Upper lobe of left lung (tissue), 6 donors: ENCODE measurements at regions not wholly inside any gene's neighbourhood (a gene's known extent, or its start where the extent isn't known, plus 50 kb on each side); places are given as distances from the start of the nearest gene placed in this dataset.

ENCODE experiments used
- ATAC-seq, 2 donors: fragments of 200-7000 bp; cut with Tn5 transposase; one replicate each; pipeline ENCODE4 v1.9.1; 2022; ENCODE audit warnings: mild to moderate bottlenecking in 2 of 2, moderate library complexity in 2 of 2; ENCODE audit not compliant: low FRiP score in 2 of 2
- DNase-seq, 2 donors: peaks; one replicate each; pipeline ENCODE4 v3.0.0-alpha.2; 2019 to 2020
- H3K27ac ChIP-seq, 4 donors: fragments of 200-600 bp; sonication (generic); one replicate each; pipeline ENCODE4 v1.5.1; 2016 to 2019
- H3K27me3 ChIP-seq, 4 donors: fragments of 200-600 bp; sonication (generic); one replicate each; pipeline ENCODE4 v1.5.1; 2017 to 2019
- H3K36me3 ChIP-seq, 4 donors: fragments of 200-600 bp; sonication (generic); one replicate each; pipeline ENCODE4 v1.5.1; 2016 to 2019
- H3K4me1 ChIP-seq, 4 donors: fragments of 200-600 bp; sonication (generic); one replicate each; pipeline ENCODE4 v1.5.1; 2018 to 2019
- H3K4me3 ChIP-seq, 4 donors: fragments of 200-600 bp; sonication (generic); one replicate each; pipeline ENCODE4 v1.5.1; 2017 to 2019; ENCODE audit warnings: mild to moderate bottlenecking in 2 of 4, moderate library complexity in 1 of 4
- H3K9me3 ChIP-seq, 4 donors: fragments of 200-600 bp; sonication (generic); one replicate each; pipeline ENCODE4 v1.5.1; 2018 to 2019
- CTCF ChIP-seq, 6 experiments: fragments of 450-650 bp in 4 of 6; fragments of 200-600 bp in 2 of 6; sonication (generic) in 2 of 6; IDR thresholded peaks; one replicate each; pipeline ENCODE4 v1.5.1; 2016 to 2019; ENCODE audit warnings: antibody characterized with exemption in 6 of 6
- EP300 ChIP-seq, 4 donors: sonication (generic); formaldehyde crosslinking; IDR thresholded peaks; one replicate each; pipeline ENCODE4 v1.5.1; 2017; ENCODE audit warnings: antibody characterized with exemption in 4 of 4, control low read depth in 2 of 4
- POLR2A ChIP-seq, 4 donors: fragments of 450-650 bp; IDR thresholded peaks; one replicate each; pipeline ENCODE4 v1.5.1; 2016 to 2017; ENCODE audit warnings: antibody characterized with exemption in 4 of 4, mild to moderate bottlenecking in 2 of 4
- POLR2AphosphoS5 ChIP-seq, 2 donors: sonication (generic); formaldehyde crosslinking; IDR thresholded peaks; one replicate each; pipeline ENCODE4 v1.5.1; 2017; ENCODE audit warnings: antibody characterized with exemption in 2 of 2
- WGBS, 2 donors: methylation state at CpG; one replicate each; pipeline ENCODE4 v1.1.5; 2017 to 2018; 5-methylcytosine and 5-hydroxymethylcytosine counted together
- donor health status: DM: no; HTN: no; CAD: no; lungs with moderate emphysema.
- donor health status: DM: no; HTN: yes; CAD: no; lungs with severe emphysema.

DNA sequence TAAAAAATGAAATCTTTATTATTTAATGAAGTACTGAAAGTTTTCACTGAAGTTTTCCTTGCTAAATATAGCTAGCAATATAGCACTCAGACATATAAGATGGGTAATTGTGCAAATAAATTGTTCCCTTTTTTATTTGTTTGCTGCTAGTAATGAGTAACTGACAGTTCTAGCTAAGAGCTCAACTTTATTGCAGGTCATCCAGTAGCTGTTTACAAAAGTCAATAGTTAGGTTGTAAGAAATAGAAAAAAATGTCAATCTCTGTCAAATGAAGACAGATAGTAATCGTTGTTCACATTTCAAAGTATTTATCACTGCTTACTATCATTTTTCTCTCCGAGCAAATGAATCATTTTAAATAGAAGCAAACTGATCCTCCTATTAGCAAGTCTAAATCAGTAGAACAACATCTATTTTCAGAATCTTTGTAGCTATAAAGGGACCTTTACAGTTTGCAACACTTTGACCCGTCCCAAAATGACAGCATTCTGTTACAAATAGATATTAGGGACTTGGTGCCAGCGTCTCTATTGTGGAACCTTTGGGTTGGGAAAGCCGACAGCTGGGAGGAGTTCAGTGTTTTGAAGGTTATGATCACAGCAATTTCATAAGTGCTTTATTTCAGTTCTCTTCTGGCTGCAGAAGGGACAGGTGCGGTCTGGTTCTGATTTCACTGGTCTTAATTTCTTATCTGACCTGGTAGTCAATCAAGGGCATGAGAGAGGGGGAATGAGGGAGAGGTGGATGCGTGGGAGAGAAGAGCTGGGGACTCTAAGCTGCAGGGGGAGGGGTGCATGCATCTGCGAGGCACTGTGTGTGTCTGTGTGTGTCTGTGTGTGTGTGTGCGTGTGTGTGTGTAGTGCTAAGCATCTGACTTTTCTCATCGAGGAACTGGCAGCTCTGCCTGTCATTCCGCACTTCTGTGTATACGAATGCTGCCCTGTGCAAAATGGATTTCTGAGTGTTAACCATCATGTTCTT, 227.9 kb upstream of the PITX2 start:
- Histone ChIP-seq H3K4me1 (no peaks in the 10 kb centered on the region), H3K4me3 (no peak overlapping the region), H3K27me3 (no peaks in the 10 kb centered on the region), H3K27ac (no peak overlapping the region), H3K9me3 (no peaks in the 10 kb centered on the region), H3K36me3 (no peaks in the 10 kb centered on the region)
- TF ChIP-seq POLR2A (IDR thresholded peaks at IDR 0.05) (no peak), CTCF (IDR thresholded peaks at IDR 0.05) (no peak), POLR2AphosphoS5 (IDR thresholded peaks at IDR 0.05) (no peak), EP300 (IDR thresholded peaks at IDR 0.05) (no peak)
- no peak for ATAC-seq
- WGBS, 2 donors = 41 to 42% methylated on average over 12 of the region's 12 CpGs
- DNase-seq = no peak

GRCh38 chr4:110851989-110852388, 229.1 kb upstream of the PITX2 start:
- Histone ChIP-seq H3K9me3 (no peaks in the 10 kb centered on the region), H3K4me3 (no peak overlapping the region), H3K27me3 (no peaks in the 10 kb centered on the region), H3K36me3 (no peaks in the 10 kb centered on the region), H3K4me1 (no peaks in the 10 kb centered on the region), H3K27ac (no peak overlapping the region)
- WGBS, 2 donors = 90 to 95% methylated on average over 2 of the region's 2 CpGs
- DNase-seq (no peak), ATAC-seq (no peak)
- TF ChIP-seq POLR2AphosphoS5 (IDR thresholded peaks at IDR 0.05) (no peak), CTCF (IDR thresholded peaks at IDR 0.05) (no peak), EP300 (IDR thresholded peaks at IDR 0.05) (no peak), POLR2A (IDR thresholded peaks at IDR 0.05) (no peak)

- Histone ChIP-seq H3K36me3 (no peaks in the 10 kb centered on the region), H3K4me3 (no peak overlapping the region), H3K9me3 (no peaks in the 10 kb centered on the region), H3K27me3 (no peaks in the 10 kb centered on the region), H3K27ac (no peak overlapping the region), H3K4me1 (no peaks in the 10 kb centered on the region)
- 91 to 95% methylated on average over 3 of the region's 3 CpGs for WGBS, 2 donors
- DNase-seq = no peak
- TF ChIP-seq POLR2AphosphoS5 (IDR thresholded peaks at IDR 0.05) (no peak), EP300 (IDR thresholded peaks at IDR 0.05) (no peak), POLR2A (IDR thresholded peaks at IDR 0.05) (no peak), CTCF (IDR thresholded peaks at IDR 0.05) (no peak)
- ATAC-seq = no peak
Observed at GRCh38 chr4:110852793-110853192, 229.9 kb upstream of the PITX2 start.

GRCh38 chr4:110853242-110853641, 230.4 kb upstream of the PITX2 start:
- Histone ChIP-seq H3K27me3 (no peaks in the 10 kb centered on the region), H3K27ac (no peak overlapping the region), H3K4me3 (no peak overlapping the region), H3K36me3 (no peaks in the 10 kb centered on the region), H3K4me1 (no peaks in the 10 kb centered on the region), H3K9me3 (no peaks in the 10 kb centered on the region)
- WGBS, 2 donors = 87 to 89% methylated on average over 5 of the region's 5 CpGs
- TF ChIP-seq CTCF (IDR thresholded peaks at IDR 0.05) (no peak), POLR2AphosphoS5 (IDR thresholded peaks at IDR 0.05) (no peak)
- ATAC-seq (no peak), DNase-seq (no peak)
